Cerebellar nuclear complex (tissue), 1 donor: ENCODE measurements at regions not wholly inside any gene's neighbourhood (a gene's known extent, or its start where the extent isn't known, plus 50 kb on each side); places are given as distances from the start of the nearest gene placed in this dataset.

Experiments
- DNase-seq, 2 experiments: peaks; one replicate each; lab custom pipeline; 2025; lab: John Stamatoyannopoulos, UW

GRCh38 chr4:22021106-22021505 is 72.5 kb upstream of the KCNIP4 start:
- no peak for DNase-seq

GRCh38 chr4:22020129-22020528 is 71.6 kb upstream of the KCNIP4 start:
- DNase-seq = no peak

GRCh38 chr4:22019676-22020075 is 71.1 kb upstream of the KCNIP4 start:
- DNase-seq = no peak

- DNase-seq = no peak
Observed at GRCh38 chr4:22014222-22014741, 65.7 kb upstream of the KCNIP4 start.

- DNase-seq = no peak
Observed at GRCh38 chr4:22003878-22004277, 55.3 kb upstream of the KCNIP4 start.
